ENCODE measurements at regions not wholly inside any gene's neighbourhood (a gene's known extent, or its start where the extent isn't known, plus 50 kb on each side); places are given as distances from the start of the nearest gene placed in this dataset.

- DNase-seq, result no peak
Measured at GRCh38 chr12:126742241-126742641, 1524.7 kb upstream of the TMEM132C start.

- DNase-seq, result peak; percentile 17
Measured at GRCh38 chr12:126747530-126748149, 1519.3 kb upstream of the TMEM132C start.

GRCh38 chr12:126752021-126752420 is 1514.9 kb upstream of the TMEM132C start:
- no peak for DNase-seq

GRCh38 chr12:126757326-126757725 is 1509.6 kb upstream of the TMEM132C start:
- DNase-seq, result no peak

- no peak for DNase-seq
Measured at GRCh38 chr12:126760092-126760491, 1506.9 kb upstream of the TMEM132C start.

GRCh38 chr12:126761420-126761819 is 1505.5 kb upstream of the TMEM132C start:
- no peak for DNase-seq

- DNase-seq, result no peak
Measured at GRCh38 chr12:126762150-126762549, 1504.8 kb upstream of the TMEM132C start.

- no peak for DNase-seq
Measured at GRCh38 chr12:126763359-126763758, 1503.6 kb upstream of the TMEM132C start.

- DNase-seq, result no peak
Measured at GRCh38 chr12:126767334-126767733, 1499.6 kb upstream of the TMEM132C start.

- DNase-seq, result no peak
Measured at GRCh38 chr12:126768517-126768916, 1498.5 kb upstream of the TMEM132C start.

- no peak for DNase-seq
Measured at GRCh38 chr12:126770188-126770587, 1496.8 kb upstream of the TMEM132C start.

GRCh38 chr12:126772171-126772864 is 1494.7 kb upstream of the TMEM132C start:
- no peak for DNase-seq

GRCh38 chr12:126773012-126773411 is 1494.0 kb upstream of the TMEM132C start:
- no peak for DNase-seq

- DNase-seq, result no peak
Measured at GRCh38 chr12:126773491-126773890, 1493.5 kb upstream of the TMEM132C start.

GRCh38 chr12:126776026-126776655 is 1490.8 kb upstream of the TMEM132C start:
- no peak for DNase-seq

GRCh38 chr12:126780343-126780742 is 1486.6 kb upstream of the TMEM132C start:
- DNase-seq, result no peak

- no peak for DNase-seq
Measured at GRCh38 chr12:126781593-126781992, 1485.4 kb upstream of the TMEM132C start.

GRCh38 chr12:126782083-126782482 is 1484.9 kb upstream of the TMEM132C start:
- DNase-seq, result no peak

GRCh38 chr12:126784328-126784921 is 1482.5 kb upstream of the TMEM132C start:
- DNase-seq, result no peak

GRCh38 chr12:126789963-126790362 is 1477.0 kb upstream of the TMEM132C start:
- DNase-seq, result no peak

- DNase-seq, result no peak
Measured at GRCh38 chr12:126791122-126791521, 1475.8 kb upstream of the TMEM132C start.

GRCh38 chr12:126792411-126792810 is 1474.6 kb upstream of the TMEM132C start:
- no peak for DNase-seq

GRCh38 chr12:126797525-126797924 is 1469.4 kb upstream of the TMEM132C start:
- DNase-seq, result no peak

- no peak for DNase-seq
Measured at GRCh38 chr12:126798449-126798848, 1468.5 kb upstream of the TMEM132C start.

Measured in midbrain (tissue), 1 donor.